ENCODE measurements at regions not wholly inside any gene's neighbourhood (a gene's known extent, or its start where the extent isn't known, plus 50 kb on each side); places are given as distances from the start of the nearest gene placed in this dataset.

GRCh38 chr2:80930777-80931176 lies 626.2 kb upstream of the LRRTM1 start:
- TF ChIP-seq CTCF (IDR thresholded peaks at IDR 0.05; ENCODE audit: control insufficient read depth, insufficient read depth, low read depth, low read length, missing control alignments), result no peak
- H3K4me3 ChIP-seq (ENCODE audit: control insufficient read depth, low read depth, low read length), result no peak overlapping the region

GRCh38 chr2:80926168-80926567 lies 621.6 kb upstream of the LRRTM1 start:
- H3K4me3 ChIP-seq (ENCODE audit: control insufficient read depth, low read depth, low read length), result no peak overlapping the region
- TF ChIP-seq CTCF (IDR thresholded peaks at IDR 0.05; ENCODE audit: control insufficient read depth, insufficient read depth, low read depth, low read length, missing control alignments), result no peak
- DNase-seq (ENCODE audit: low read depth), result no peak

More at GRCh38 chr2:80930777-80931176, 626.2 kb upstream of the LRRTM1 start:
- no peak for DNase-seq (ENCODE audit: low read depth)

- no peak overlapping the region for H3K4me3 ChIP-seq (ENCODE audit: control insufficient read depth, low read depth, low read length)
- no peak for DNase-seq (ENCODE audit: low read depth)
Measured at GRCh38 chr2:80896576-80896975, 592.0 kb upstream of the LRRTM1 start.

DNA sequence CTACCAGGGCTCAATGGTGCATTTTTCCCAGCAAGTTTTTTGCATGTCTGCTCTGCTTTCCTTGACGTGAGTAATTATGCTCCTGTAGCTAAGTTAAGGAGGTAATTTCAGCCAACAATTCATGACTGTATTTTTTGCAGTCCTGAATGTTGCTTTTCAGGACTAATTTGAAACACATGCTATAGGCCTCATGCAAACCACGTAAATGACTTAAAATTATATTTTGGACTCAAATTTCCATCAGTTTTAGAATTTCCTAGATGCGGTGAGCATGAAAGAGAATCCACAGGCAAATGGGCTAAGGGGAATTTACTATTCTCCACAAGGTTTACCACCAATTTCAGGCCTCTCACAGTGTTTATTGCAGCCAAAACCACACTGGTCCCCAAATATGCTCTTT lies 589.9 kb upstream of the LRRTM1 start:
- no peak for DNase-seq (ENCODE audit: low read depth)
- no peak for TF ChIP-seq CTCF (IDR thresholded peaks at IDR 0.05; ENCODE audit: control insufficient read depth, insufficient read depth, low read depth, low read length, missing control alignments)
- H3K4me3 ChIP-seq (ENCODE audit: control insufficient read depth, low read depth, low read length), result no peak overlapping the region

More at GRCh38 chr2:80896576-80896975, 592.0 kb upstream of the LRRTM1 start:
- no peak for TF ChIP-seq CTCF (IDR thresholded peaks at IDR 0.05; ENCODE audit: control insufficient read depth, insufficient read depth, low read depth, low read length, missing control alignments)

DNA sequence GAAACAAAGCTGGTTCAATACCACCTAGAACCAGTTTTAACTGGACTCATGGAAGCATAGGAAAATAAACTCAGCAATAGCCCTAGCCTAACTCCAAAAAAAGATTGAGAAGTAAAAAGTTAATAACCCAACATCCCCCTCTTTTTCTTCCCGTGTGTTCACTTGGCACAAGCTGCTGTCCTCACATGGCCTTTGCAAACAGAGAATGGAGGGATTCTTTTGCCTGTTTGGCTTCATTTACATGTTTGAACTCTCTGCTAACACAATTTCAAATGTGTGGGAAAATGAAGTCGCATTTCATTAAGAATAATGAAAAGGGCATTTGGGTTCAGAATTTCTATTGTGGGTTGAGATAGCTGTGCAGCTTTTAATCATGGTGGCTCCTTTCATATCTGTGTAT lies 589.2 kb upstream of the LRRTM1 start:
- TF ChIP-seq CTCF (IDR thresholded peaks at IDR 0.05; ENCODE audit: control insufficient read depth, insufficient read depth, low read depth, low read length, missing control alignments), result no peak
- DNase-seq (ENCODE audit: low read depth), result no peak

GRCh38 chr2:80889009-80889408 lies 584.5 kb upstream of the LRRTM1 start:
- no peak for TF ChIP-seq CTCF (IDR thresholded peaks at IDR 0.05; ENCODE audit: control insufficient read depth, insufficient read depth, low read depth, low read length, missing control alignments)
- DNase-seq (ENCODE audit: low read depth), result no peak
- H3K4me3 ChIP-seq (ENCODE audit: control insufficient read depth, low read depth, low read length), result no peak overlapping the region

More for the DNA sequence above, 589.2 kb upstream of the LRRTM1 start:
- H3K4me3 ChIP-seq (ENCODE audit: control insufficient read depth, low read depth, low read length), result no peak overlapping the region

- TF ChIP-seq CTCF (IDR thresholded peaks at IDR 0.05; ENCODE audit: control insufficient read depth, insufficient read depth, low read depth, low read length, missing control alignments), result no peak
- no peak for DNase-seq (ENCODE audit: low read depth)
- no peak overlapping the region for H3K4me3 ChIP-seq (ENCODE audit: control insufficient read depth, low read depth, low read length)
Measured at GRCh38 chr2:80887841-80888378, 583.4 kb upstream of the LRRTM1 start.
